ENCODE measurements at regions not wholly inside any gene's neighbourhood (a gene's known extent, or its start where the extent isn't known, plus 50 kb on each side); places are given as distances from the start of the nearest gene placed in this dataset.

- Histone ChIP-seq H4K20me1 (ENCODE audit: insufficient read depth, low read length) (no peaks in the 10 kb centered on the region), H3K4me1 (ENCODE audit: control insufficient read depth in 1 of 2, insufficient read depth in 2 of 2, low read length in 2 of 2) (peaks cover 8 to 16% of the 10 kb centered on the region in 2 donors), H3K9ac (ENCODE audit: insufficient read depth, low read length, poor library complexity, severe bottlenecking) (no peak overlapping the region), H3K4me2 (replicated peaks; ENCODE audit: extremely low read depth, low read length, poor library complexity, severe bottlenecking) (no peak overlapping the region), H3K27me3 (ENCODE audit: control insufficient read depth in 2 of 2, insufficient read depth in 2 of 2, low read length in 2 of 2) (no peaks in the 10 kb centered on the region), H3K9me3 (replicated peaks in 1 of 2; ENCODE audit: control insufficient read depth in 1 of 2, insufficient read depth in 1 of 2, low read length in 2 of 2) (no peaks in the 10 kb centered on the region), H3K4me3 (replicated peaks in 1 of 3; ENCODE audit: low read depth in 2 of 3, low read length in 3 of 3) (no peak overlapping the region), H3K79me2 (ENCODE audit: insufficient read depth, low read length) (no peaks in the 10 kb centered on the region), H3K36me3 (replicated peaks in 1 of 2; ENCODE audit: control insufficient read depth in 1 of 2, insufficient read depth in 2 of 2, low read length in 2 of 2) (no peaks in the 10 kb centered on the region), H3K27ac (ENCODE audit: low read depth in 1 of 2, low read length in 2 of 2) (no peak overlapping the region), H2AFZ (ENCODE audit: insufficient read depth, low read depth, low read length, poor library complexity, severe bottlenecking) (no peak overlapping the region)
- 80% methylated on average over 1 of the region's 2 CpGs for WGBS (ENCODE audit: insufficient coverage)
- Mint-ChIP-seq H3K27me3 (ENCODE audit: low read depth in 3 of 3) (peaks cover 0 to 4% (median 3%) of the 10 kb centered on the region in 3 donors), H3K4me1 (peaks cover 21% of the 10 kb centered on the region), H3K9me3 (peaks cover 0 to 4% (median 4%) of the 10 kb centered on the region in 7 donors), H3K27ac (no peak overlapping the region), H3K36me3 (no peaks in the 10 kb centered on the region), H3K4me3 (no peak overlapping the region)
- no peak for TF ChIP-seq CTCF (IDR thresholded peaks at IDR 0.05)
- intact Hi-C loops (cut with micrococcal nuclease), result no loop called here
- no peak for DNase-seq
Measured at GRCh38 chr13:44129418-44129817, 244.2 kb upstream of the SERP2 start.

GRCh38 chr13:44131069-44131614, 242.5 kb upstream of the SERP2 start:
- Histone ChIP-seq H3K9me3 (replicated peaks in 1 of 2; ENCODE audit: control insufficient read depth in 1 of 2, insufficient read depth in 1 of 2, low read length in 2 of 2) (no peaks in the 10 kb centered on the region), H3K36me3 (replicated peaks in 1 of 2; ENCODE audit: control insufficient read depth in 1 of 2, insufficient read depth in 2 of 2, low read length in 2 of 2) (no peaks in the 10 kb centered on the region), H3K9ac (ENCODE audit: insufficient read depth, low read length, poor library complexity, severe bottlenecking) (no peak overlapping the region), H3K4me3 (replicated peaks in 1 of 3; ENCODE audit: low read depth in 2 of 3, low read length in 3 of 3) (no peak overlapping the region), H3K4me1 (ENCODE audit: control insufficient read depth in 1 of 2, insufficient read depth in 2 of 2, low read length in 2 of 2) (peaks cover 8 to 16% of the 10 kb centered on the region in 2 donors), H2AFZ (ENCODE audit: insufficient read depth, low read depth, low read length, poor library complexity, severe bottlenecking) (no peak overlapping the region), H3K4me2 (replicated peaks; ENCODE audit: extremely low read depth, low read length, poor library complexity, severe bottlenecking) (no peak overlapping the region), H3K27me3 (ENCODE audit: control insufficient read depth in 2 of 2, insufficient read depth in 2 of 2, low read length in 2 of 2) (no peaks in the 10 kb centered on the region), H4K20me1 (ENCODE audit: insufficient read depth, low read length) (no peaks in the 10 kb centered on the region), H3K79me2 (ENCODE audit: insufficient read depth, low read length) (no peaks in the 10 kb centered on the region), H3K27ac (ENCODE audit: low read depth in 1 of 2, low read length in 2 of 2) (no peak overlapping the region)
- intact Hi-C loops (cut with micrococcal nuclease), result no loop called here
- no CpG with 5 or more reads among the region's 5 CpGs for WGBS (ENCODE audit: insufficient coverage)
- Mint-ChIP-seq H3K27me3 (ENCODE audit: low read depth in 3 of 3) (peaks cover 0 to 4% (median 3%) of the 10 kb centered on the region in 3 donors), H3K27ac (peak overlapping the region in 1 of 7 donors; percentile 1), H3K4me1 (peaks cover 21% of the 10 kb centered on the region), H3K9me3 (peaks cover 0 to 3% (median 0%) of the 10 kb centered on the region in 7 donors), H3K36me3 (no peaks in the 10 kb centered on the region), H3K4me3 (no peak overlapping the region)
- TF ChIP-seq CTCF (IDR thresholded peaks at IDR 0.05), result no peak
- DNase-seq, result no peak
